ENCODE measurements at regions not wholly inside any gene's neighbourhood (a gene's known extent, or its start where the extent isn't known, plus 50 kb on each side); places are given as distances from the start of the nearest gene placed in this dataset.

- no peak for TF ChIP-seq POLR2AphosphoS5 (IDR thresholded peaks at IDR 0.05)
- no peak for TF ChIP-seq CTCF (IDR thresholded peaks at IDR 0.05)
- TF ChIP-seq POLR2A (IDR thresholded peaks at IDR 0.05), result no peak
- no peak for TF ChIP-seq EP300 (IDR thresholded peaks at IDR 0.05)
These were observed 513.6 kb upstream of the CDH8 start for GRCh38 chr16:62549875-62550274.

GRCh38 chr16:62548095-62548494 lies 511.9 kb upstream of the CDH8 start:
- WGBS, 2 donors, result 70 to 88% methylated on average over 1 of the region's 1 CpG
- intact Hi-C loops (cut with DNase I), result no loop called here
- Histone ChIP-seq H3K27me3 (no peaks in the 10 kb centered on the region), H3K4me3 (no peak overlapping the region), H3K27ac (no peak overlapping the region), H3K4me1 (no peaks in the 10 kb centered on the region), H3K36me3 (no peaks in the 10 kb centered on the region), H3K9me3 (no peaks in the 10 kb centered on the region)
- TF ChIP-seq EP300 (IDR thresholded peaks at IDR 0.05) (no peak), CTCF (IDR thresholded peaks at IDR 0.05) (no peak), POLR2AphosphoS5 (IDR thresholded peaks at IDR 0.05) (no peak), POLR2A (IDR thresholded peaks at IDR 0.05) (no peak)
- no peak for DNase-seq

More at GRCh38 chr16:62549875-62550274, 513.6 kb upstream of the CDH8 start:
- H3K9me3 ChIP-seq, result no peaks in the 10 kb centered on the region
- no peaks in the 10 kb centered on the region for H3K27me3 ChIP-seq
- 58 to 76% methylated on average over 4 of the region's 4 CpGs for WGBS, 2 donors
- no peak overlapping the region for H3K4me3 ChIP-seq
- no peaks in the 10 kb centered on the region for H3K36me3 ChIP-seq
- no peaks in the 10 kb centered on the region for H3K4me1 ChIP-seq
- DNase-seq, result no peak
- no peak overlapping the region for H3K27ac ChIP-seq
- intact Hi-C loops (cut with DNase I), result no loop called here

- TF ChIP-seq POLR2AphosphoS5 (IDR thresholded peaks at IDR 0.05), result no peak
- no peak for TF ChIP-seq POLR2A (IDR thresholded peaks at IDR 0.05)
- TF ChIP-seq EP300 (IDR thresholded peaks at IDR 0.05), result no peak
- no peak for TF ChIP-seq CTCF (IDR thresholded peaks at IDR 0.05)
- 91 to 97% methylated on average over 1 of the region's 1 CpG for WGBS, 2 donors
- intact Hi-C loops (cut with DNase I), result no loop called here
- no peak for DNase-seq
- Histone ChIP-seq H3K36me3 (no peaks in the 10 kb centered on the region), H3K27ac (no peak overlapping the region), H3K4me3 (no peak overlapping the region), H3K9me3 (no peaks in the 10 kb centered on the region), H3K27me3 (no peaks in the 10 kb centered on the region), H3K4me1 (no peaks in the 10 kb centered on the region)
These were observed 510.5 kb upstream of the CDH8 start for GRCh38 chr16:62546701-62547100.

GRCh38 chr16:62545039-62545438 lies 508.8 kb upstream of the CDH8 start:
- no peak for TF ChIP-seq EP300 (IDR thresholded peaks at IDR 0.05)
- TF ChIP-seq POLR2A (IDR thresholded peaks at IDR 0.05), result no peak
- no peak for TF ChIP-seq CTCF (IDR thresholded peaks at IDR 0.05)
- TF ChIP-seq POLR2AphosphoS5 (IDR thresholded peaks at IDR 0.05), result no peak

GRCh38 chr16:62543516-62543915 lies 507.3 kb upstream of the CDH8 start:
- H3K4me1 ChIP-seq, result no peaks in the 10 kb centered on the region
- intact Hi-C loops (cut with DNase I), result no loop called here
- 40 to 61% methylated on average over 1 of the region's 1 CpG for WGBS, 2 donors

More at GRCh38 chr16:62545039-62545438, 508.8 kb upstream of the CDH8 start:
- no peaks in the 10 kb centered on the region for H3K36me3 ChIP-seq
- no peaks in the 10 kb centered on the region for H3K9me3 ChIP-seq
- no peaks in the 10 kb centered on the region for H3K27me3 ChIP-seq
- DNase-seq, result no peak
- no peaks in the 10 kb centered on the region for H3K4me1 ChIP-seq
- no peak overlapping the region for H3K27ac ChIP-seq
- intact Hi-C loops (cut with DNase I), result no loop called here
- H3K4me3 ChIP-seq, result no peak overlapping the region

More at GRCh38 chr16:62543516-62543915, 507.3 kb upstream of the CDH8 start:
- no peak overlapping the region for H3K4me3 ChIP-seq
- DNase-seq, result no peak
- no peaks in the 10 kb centered on the region for H3K27me3 ChIP-seq
- no peak overlapping the region for H3K27ac ChIP-seq
- no peaks in the 10 kb centered on the region for H3K9me3 ChIP-seq
- TF ChIP-seq POLR2A (IDR thresholded peaks at IDR 0.05), result no peak
- no peak for TF ChIP-seq CTCF (IDR thresholded peaks at IDR 0.05)
- no peak for TF ChIP-seq POLR2AphosphoS5 (IDR thresholded peaks at IDR 0.05)
- no peak for TF ChIP-seq EP300 (IDR thresholded peaks at IDR 0.05)
- H3K36me3 ChIP-seq, result no peaks in the 10 kb centered on the region
